Posterior cingulate gyrus (tissue), 11 donors: ENCODE measurements at regions not wholly inside any gene's neighbourhood (a gene's known extent, or its start where the extent isn't known, plus 50 kb on each side); places are given as distances from the start of the nearest gene placed in this dataset.

ENCODE experiments used
- DNase-seq, 10 donors: peaks; one replicate each; pipeline versions ENCODE4 v3.0.0 to v3.0.0-alpha.2; 2020 to 2021; ENCODE audit warnings: mixed read lengths in 3 of 10
- intact Hi-C: fragments of 100-400 bp; cut with DNase I; formaldehyde crosslinking; loops from one replicate; pipeline ENCODE4 v1.15.1; 2023

DNA sequence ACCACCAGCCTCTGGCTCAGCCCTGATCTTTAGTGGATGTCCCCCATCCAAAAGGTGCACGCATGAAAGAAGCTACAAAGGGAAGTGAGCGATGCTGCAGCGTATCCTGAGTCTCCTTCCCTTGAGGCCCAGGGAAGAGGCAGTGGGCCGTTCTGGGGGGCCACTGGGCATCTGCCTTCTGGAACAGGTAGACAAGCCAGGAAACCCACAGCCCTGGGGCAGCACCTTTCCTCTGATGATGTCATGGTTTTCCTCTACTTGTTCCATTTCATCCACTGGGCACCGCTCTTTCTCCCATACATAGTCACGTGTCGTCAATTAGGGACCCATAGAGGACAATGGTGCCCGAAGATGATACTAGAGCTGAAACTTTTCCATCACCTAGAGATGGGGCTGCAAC, 194.0 kb upstream of the IRX1 start:
- peak in 1 of 10 donors; percentile 55 for DNase-seq
- intact Hi-C loops: no loop called here

DNA sequence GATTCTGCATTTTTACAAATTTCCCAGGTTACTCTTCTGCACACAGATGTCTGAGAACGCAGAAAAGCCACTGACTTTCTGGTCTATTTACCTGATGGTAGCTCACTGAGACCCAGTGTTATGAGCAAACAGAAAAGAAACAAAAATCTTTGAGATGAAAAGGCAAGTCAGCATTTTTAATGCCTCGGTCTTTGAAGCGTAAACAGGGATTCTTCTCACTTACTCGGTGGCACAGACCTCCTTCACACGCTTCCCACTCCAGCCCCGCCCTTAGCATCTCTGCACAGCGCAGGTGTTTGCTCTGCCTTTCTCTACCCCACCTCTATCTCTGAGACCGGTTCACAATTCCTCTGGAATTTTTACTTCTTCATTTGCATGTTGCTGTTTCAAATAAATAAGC, 195.0 kb upstream of the IRX1 start:
- DNase-seq: no peak
- intact Hi-C loops: no loop called here

- intact Hi-C loops: no loop called here
- peak in 2 of 10 donors; percentile 64 to 77 for DNase-seq
Measured at GRCh38 chr5:3394891-3395599, 200.6 kb upstream of the IRX1 start.

DNA sequence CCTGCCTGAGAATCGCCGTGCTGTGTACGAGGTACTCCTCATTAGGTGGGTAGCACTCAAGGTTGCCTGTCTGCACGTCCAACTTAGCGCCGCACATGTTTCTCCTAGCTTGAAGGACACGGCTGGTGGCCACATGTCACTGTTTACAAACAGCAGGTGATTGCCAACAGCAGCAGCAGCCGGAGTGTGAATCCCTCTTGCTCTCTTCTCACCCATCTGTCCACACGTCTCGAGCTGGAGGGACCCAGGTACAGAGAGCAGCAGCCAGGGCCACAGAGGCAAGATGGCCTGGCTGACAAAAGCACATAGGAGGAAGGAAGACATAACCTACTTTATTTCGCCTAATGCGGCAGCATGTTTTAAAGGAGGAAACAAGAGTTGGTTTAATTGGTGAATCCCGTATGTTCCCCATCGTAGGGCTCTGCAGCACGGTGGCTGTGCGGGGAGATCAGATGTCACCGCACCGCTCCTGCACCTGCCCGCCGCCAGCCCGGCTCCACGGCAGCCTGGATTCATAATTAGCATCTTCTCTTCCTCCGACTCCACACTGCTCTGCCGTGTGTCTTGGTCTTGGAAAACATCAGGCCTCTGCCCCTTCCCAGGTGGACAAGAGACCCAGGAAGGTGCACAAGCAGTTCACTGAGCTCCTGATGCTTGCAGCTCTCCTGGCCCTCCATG, 201.6 kb upstream of the IRX1 start:
- intact Hi-C loops: no loop called here
- peak in 2 of 10 donors; percentile 59 to 65 for DNase-seq

GRCh38 chr5:3393122-3393919, 202.3 kb upstream of the IRX1 start:
- intact Hi-C loops: no loop called here
- peak in 2 of 10 donors; percentile 46 to 72 for DNase-seq

DNA sequence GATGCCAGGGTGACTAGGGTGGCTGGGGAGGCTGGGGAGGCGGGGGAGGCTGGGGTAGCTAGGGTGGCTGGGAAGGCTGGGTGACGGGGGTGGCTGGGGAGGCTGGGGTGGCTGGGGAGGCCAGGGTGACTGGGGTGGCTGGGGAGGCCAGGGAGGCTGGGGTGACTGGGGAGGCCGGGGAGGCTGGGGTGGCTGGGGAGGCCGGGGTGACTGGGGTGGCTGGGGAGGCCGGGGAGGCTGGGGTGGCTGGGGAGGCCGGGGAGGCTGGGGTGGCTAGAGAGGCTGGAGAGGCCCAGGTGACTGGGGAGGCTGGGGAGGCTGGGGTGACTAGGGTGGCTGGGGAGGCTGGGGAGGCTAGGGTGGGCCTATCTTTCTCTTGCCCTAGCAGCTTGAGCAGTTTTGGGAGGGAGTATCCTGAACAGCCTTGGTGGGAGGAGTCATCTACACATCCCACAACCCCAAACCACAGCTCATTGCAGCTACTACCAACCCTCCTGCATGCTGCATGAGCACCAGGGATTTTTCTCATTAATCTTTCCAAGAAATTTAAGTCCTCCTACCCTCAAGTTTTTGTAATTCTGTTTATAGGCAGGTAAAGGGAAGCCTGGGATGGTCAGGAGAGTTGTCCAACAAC, 203.2 kb upstream of the IRX1 start:
- intact Hi-C loops: no loop called here
- peak in 1 of 10 donors; percentile 48 for DNase-seq

- intact Hi-C loops: no loop called here
- DNase-seq: no peak
Measured at GRCh38 chr5:3391210-3391609, 204.4 kb upstream of the IRX1 start.

DNA sequence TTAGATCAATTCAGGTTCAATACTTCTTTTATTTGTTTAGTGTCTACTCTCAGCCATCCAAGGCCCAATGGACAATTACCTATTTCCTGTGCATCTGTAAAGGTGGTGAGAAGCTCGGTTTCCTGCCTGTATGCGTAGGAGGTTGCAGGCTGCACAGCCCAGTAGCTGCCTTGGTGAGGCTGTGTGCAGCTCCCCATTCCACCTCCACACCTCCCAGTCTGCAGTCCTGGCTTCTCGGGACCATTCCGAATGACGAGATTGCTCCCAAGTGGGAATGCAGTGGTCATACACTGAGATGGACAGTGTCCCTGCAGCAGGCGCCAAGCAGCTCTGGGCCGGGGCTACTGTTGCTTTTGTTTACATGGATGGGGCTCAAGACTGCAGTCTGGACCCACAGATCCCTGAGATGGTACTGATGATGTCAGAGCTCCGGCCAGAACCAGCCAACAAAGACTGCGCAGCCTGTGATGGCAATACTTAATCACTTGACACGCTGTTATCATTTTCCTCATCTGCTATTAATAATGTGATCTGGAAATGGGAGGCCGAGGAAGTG, 206.1 kb upstream of the IRX1 start:
- DNase-seq: peak in 2 of 10 donors; percentile 35 to 79
- intact Hi-C loops: no loop called here

DNA sequence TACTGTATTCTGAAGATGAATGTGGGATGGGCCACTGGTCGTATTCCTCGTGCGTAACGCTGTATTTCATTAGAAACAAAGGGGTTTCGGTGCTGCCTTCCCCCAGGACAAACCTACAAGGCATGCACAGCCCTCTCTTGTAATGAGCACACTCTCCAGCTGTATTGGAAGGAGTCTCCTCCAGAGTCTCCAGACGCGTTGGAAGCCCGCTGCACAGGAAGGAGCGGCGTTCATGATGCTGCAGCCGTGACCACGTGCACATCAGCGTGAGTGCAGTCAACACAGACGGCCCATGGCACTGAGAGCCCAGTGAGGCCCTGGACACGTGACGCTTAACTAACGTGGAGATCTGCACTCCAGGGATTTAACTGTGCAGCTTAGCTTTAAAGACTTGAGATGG, 209.0 kb upstream of the IRX1 start:
- intact Hi-C loops: no loop called here
- DNase-seq: no peak

DNA sequence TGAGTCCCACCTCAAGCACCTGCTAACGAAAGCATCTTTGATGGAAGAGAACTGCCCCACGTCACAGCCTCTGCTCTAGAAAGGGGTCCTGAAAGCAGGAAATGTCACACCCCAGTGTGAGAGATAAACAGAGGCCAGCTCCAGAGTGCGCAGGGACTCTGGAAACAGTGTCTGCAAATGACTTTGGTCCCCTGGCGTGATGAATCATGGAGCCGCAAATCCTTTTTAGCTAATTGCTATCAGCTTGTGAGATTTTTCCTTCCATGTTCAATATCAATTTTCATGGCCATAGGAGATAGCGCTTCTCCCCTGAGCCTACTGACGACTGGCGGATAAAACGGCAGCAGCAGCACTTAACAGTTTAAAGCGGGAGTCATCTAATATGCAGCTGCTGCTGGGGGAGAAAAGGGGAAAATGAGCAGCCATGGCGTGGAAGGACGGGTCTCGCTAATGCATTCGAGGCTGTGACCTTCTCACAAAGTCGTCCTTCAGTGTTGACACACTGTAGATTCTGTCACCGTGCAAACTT, 209.6 kb upstream of the IRX1 start:
- DNase-seq: no peak
- intact Hi-C loops: no loop called here

GRCh38 chr5:3384531-3384930, 211.1 kb upstream of the IRX1 start:
- intact Hi-C loops: no loop called here
- no peak for DNase-seq

DNA sequence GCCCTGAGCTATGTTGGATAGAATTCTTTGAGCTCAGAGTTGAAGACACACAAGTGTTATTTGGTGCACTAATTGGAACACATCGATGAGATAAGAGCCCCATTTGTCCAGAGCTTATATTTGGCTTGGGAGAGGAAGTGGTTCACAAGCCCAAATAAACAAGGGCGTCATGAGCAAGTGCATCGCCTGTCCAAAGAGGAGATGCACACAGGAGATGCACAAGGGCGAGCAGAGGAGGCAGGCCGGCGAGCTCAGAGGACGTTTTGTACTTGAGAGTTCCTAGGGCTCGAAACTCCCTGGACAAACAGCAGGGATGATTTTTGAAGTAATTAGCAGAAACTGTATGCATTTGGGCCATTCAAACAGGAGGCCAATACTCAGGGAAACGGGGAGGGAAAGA, 212.8 kb upstream of the IRX1 start:
- DNase-seq: no peak
- intact Hi-C loops: no loop called here

DNA sequence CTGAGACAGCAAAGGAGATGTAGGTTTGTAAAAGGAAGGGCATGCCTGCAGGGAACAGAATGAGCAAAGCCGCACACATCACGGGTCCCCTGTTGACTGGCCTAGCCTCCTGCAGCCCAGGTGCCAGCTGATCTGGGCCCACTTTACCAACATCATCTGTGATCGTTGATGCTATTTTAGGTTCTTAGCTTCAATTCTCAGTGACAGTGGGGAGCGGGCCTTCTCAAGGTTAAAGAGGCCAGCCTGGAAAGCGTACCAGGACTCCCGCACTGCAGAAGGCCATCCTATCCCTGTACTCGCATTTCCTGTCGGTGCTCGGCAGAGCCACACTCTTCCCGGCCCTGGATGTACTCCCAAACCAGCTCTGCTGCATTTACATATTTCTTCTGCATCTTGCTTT, 213.5 kb upstream of the IRX1 start:
- no peak for DNase-seq
- intact Hi-C loops: no loop called here

- DNase-seq: no peak
- intact Hi-C loops: no loop called here
Measured at GRCh38 chr5:3381206-3381825, 214.3 kb upstream of the IRX1 start.

GRCh38 chr5:3380689-3381088, 214.9 kb upstream of the IRX1 start:
- intact Hi-C loops: no loop called here
- DNase-seq: no peak

- no peak for DNase-seq
- intact Hi-C loops: no loop called here
Measured at GRCh38 chr5:3377831-3378230, 217.8 kb upstream of the IRX1 start.

- intact Hi-C loops: no loop called here
- no peak for DNase-seq
Measured at GRCh38 chr5:3377176-3377575, 218.5 kb upstream of the IRX1 start.

DNA sequence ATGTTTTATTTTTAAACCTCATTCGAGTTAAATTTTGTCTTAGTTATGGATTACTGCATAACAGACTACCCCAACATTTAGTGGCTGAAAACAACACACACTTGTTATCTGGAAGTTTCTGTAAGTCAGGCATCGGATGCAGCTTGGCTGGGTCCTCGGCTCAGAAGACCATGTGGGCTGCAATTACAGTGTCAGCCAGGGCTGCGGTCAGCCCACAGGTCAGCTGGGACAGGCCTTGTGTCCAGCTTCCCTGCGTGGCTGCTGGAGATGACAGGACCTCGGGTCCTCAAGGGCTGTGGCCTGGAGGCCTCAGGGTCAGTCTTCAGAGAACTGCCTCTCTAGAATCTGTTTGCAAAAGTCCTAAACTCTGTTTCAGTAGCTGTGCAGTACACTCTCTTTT, 219.0 kb upstream of the IRX1 start:
- DNase-seq: no peak
- intact Hi-C loops: no loop called here

- intact Hi-C loops: no loop called here
- no peak for DNase-seq
Measured at GRCh38 chr5:3375586-3376311, 219.9 kb upstream of the IRX1 start.
